Activated naive CD4-positive, alpha-beta T cell treated with Interleukin-2 at 50 U/mL for 16 hours (primary cell): ENCODE measurements at regions not wholly inside any gene's neighbourhood (a gene's known extent, or its start where the extent isn't known, plus 50 kb on each side); places are given as distances from the start of the nearest gene placed in this dataset.
"Not testable (repeated sequence)": the region's sequence is repeated elsewhere in the genome, so short reads cannot be mapped to it uniquely, and the experiment has no call there.

Experiments
- DNase-seq: peaks from one replicate; pipeline ENCODE4 v3.0.0-alpha.2; 2020

DNA sequence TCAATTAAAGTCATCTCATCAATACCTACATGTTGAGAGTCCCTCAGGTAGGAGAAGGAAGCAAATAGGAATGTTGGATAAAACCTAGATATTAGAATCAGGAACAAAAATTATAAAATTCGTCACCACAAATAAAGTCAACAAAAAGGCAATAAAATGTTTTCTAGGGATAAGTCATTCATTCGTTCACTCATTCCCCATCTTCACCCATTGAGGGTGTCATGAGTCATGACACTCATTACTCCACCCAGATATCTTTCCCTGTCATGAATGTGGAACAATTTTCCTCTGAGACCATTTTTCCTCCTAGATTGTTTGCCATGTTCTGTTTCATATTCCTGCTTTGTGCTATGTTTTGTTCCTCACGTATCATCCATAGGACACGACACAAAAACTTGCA is 50.9 kb upstream of the OLIG3 start:
- no peak for DNase-seq

DNA sequence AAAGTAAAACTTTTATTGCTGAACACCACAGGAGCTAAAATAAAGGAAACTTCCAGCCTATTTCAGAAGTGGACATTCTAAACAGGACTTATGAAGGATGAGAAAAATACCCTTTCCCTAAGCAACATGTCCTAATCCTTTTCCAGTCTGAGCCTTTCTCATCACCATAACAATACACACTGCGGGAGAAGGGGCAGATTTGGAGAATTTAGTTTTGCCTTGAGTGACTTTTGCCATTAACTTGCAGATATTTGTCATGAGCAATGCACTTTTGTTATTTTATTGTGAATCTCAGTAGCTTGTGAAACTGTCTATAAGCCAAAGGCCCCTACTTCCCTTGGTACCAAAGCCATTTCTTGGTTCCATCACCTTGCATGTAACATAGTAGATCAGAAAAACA is 53.0 kb upstream of the OLIG3 start:
- no peak for DNase-seq

DNA sequence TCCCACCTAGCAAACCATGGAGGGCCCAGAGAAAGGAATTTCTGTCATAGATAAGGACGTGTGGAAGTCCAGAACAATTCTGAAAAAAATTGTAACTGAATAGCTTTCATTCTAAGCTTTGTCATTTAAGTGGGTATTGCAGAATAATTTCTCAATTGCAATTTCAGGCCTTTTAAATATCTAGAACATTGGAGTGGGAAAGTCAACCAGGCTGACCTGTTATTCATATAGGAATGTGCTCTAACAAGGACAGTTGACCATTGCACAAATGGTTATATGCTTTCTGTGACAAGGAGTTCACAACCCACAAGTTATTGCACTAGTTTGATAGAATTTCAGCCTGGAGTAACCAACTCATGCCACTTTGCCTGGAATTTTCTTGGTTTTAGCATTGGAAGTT is 53.4 kb upstream of the OLIG3 start:
- DNase-seq, result no peak

DNA sequence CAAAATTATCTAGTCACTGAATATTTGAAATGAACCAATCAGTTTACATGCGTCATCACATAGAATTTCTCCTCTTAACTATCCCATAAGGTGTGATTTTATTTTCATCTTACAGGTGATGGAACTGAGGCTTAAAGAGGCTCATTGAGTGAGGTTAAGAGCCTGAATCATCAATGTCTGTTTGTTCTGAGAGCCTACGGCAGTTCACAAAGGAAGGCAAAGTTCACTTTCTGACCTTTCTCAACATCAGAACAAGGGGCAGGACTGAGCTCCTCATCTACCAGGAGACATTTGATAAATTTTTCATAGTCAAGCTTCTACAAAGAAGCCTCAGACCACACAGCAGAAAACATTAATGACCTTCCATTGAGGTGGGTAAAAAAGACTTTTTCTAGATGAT is 54.9 kb upstream of the OLIG3 start:
- DNase-seq, result no peak

DNA sequence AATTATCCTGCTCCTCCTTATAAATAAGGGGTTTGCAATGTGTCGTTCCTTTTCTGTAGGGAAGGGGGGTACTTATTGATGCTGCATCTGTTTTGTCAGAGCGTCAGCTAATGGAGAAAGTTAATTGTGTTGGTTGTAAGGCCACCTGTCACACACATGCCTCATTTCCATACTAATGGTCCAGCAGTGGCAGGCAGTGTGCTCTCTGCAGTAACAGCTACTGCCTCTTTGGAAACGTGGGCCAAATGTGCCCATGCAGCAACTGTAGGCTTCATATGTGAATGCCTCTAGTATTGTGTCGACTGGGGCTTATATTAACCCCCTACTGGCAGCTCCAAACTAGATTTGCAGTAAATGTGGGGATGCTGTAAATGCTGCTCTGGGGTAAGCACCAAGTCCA is 56.3 kb upstream of the OLIG3 start:
- no peak for DNase-seq

DNA sequence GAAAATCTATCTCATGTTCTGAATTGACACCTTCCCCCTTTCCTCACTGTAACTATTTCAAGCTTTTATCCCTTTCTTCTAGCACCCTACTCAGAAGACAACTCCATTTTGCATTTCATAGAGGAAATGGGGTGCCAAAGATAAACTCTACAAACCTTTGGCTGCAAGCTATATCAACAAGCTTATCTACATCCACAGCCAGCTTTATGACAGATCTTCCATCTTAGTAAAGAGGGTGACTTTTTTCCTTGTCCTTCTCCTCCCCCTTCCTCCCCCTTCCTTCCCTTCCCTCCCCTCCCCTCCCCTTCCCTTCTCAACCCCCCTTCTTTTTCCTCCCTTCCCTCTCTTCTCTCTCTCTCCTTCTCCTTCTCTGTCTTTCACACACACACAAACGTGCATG is 58.0 kb upstream of the OLIG3 start:
- DNase-seq, result no peak

DNA sequence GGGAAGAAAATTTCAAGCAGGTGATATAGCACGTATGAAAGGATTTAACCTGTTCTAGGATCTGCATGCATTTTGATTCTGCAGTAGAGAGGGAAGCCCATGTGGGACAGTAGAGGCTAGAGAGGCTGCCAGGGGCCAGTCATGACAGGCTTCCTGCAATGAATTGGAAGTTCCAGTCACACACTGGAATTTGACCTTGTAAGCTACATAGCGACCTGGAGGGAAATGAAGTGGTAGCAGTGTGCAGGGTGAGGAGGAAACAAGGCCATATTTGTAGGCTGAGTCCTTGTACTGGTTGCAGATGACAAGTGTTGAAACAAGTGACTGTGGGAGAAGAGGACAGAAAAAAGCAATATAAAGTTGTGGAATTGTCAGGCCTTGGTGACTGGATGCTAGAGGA is 58.6 kb upstream of the OLIG3 start:
- DNase-seq, result no peak

DNA sequence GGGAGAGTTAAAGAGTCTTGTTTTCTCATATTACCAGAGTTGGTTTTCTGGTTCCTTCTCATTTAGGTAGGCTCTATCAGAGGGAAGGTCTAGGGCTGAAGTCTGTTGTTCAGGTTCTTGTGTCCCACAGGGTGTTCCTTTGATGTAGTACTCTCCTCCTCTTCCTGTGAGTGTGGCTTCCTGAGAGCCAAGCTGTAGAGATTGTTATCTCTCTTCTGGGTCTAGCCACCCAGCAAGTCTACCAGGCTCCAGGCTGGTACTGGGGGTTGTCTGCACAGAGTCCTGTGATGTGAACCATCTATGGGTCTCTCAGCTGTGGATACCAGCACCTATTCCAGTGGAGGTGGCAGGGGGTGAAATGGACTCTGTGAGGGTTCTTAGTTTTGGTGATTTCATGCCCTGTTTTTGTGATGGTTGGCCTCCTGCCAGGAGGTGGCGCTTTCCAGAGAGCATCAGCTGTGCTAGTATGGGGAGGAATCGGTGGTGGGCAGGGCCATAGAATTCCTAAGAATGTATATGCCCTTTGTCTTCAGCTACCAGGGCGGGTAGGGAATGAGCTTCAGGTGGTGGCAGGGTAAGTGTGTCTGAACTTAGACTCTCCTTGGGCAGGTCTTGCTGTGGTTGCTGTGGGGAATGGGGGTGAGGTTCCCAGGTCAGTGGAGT is 65.5 kb upstream of the OLIG3 start:
- peak; percentile 22 for DNase-seq

DNA sequence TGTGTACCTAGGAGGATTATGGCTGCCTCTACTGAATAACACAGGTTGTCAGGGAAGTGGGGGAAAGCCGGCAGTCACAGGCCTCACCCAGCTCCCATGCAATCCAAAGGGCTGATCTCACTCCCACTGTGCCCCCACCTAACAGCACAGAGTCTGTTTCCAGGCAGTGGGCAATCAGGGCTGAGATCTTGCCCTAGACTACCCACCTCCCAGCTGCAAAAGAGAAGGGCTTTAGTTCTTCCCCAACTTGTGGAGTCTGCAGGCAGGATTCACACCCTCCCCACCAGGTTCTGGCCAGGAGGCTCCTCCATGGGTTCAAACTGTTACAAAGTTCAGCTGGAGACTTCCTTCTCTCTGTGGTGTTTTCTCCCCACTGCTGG is 66.0 kb upstream of the OLIG3 start:
- DNase-seq, result no peak

DNA sequence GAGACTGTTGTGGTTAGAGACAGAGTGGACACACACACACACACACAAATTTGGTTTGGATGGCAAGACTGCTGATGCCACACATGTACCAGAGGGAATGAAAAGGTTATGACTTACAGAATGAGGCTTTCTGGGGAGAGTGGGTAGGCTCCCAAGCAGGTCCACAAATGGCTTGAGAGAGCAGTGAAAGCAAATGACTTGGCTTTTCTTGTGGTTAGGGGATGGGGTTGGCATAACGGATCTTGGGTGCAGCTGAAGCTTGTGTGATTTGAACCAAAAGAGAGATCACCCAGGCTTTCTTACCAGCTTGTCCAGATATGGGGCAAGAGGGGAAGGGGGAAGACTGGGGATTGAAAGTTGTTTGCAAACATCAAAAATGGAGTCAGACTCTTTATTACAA is 73.9 kb upstream of the OLIG3 start:
- DNase-seq, result no peak

DNA sequence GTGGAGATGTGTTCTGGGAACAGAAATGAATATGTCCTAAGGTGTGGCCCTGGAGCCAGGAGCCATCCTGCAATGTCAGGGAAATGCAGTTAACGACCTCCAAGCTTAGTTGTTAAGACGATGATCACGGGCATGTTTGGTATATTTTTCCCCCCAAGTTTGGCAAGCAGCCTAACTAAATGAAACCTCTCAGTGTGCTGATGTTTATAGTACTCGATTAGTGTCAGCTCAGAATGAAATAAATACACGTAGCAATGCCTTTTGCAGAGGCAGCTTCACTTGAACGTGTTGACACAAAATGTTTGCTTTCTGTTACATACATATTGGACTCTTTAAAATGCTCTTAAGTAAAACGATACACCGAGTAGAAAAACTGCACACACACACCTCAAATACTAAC is 76.2 kb upstream of the OLIG3 start:
- DNase-seq, result no peak

DNA sequence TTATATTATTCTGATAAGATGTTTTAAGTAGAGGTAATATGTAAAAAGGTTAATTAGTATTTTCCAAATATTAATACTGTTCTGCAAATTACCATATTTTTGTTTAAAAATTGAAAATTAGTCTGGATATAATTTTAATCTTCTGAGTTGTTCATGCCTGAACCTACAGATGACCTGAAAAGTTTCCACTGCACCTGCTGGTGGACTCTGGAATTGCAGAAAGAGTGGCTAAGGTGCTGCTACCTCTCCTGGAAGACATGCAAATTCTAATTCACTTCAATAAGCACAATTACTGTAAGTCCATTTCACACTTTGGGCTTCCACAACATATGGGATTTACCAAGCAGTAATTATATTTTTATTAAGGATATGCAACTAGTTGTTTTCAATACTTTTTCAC is 77.7 kb upstream of the OLIG3 start:
- DNase-seq, result peak; percentile 67

DNA sequence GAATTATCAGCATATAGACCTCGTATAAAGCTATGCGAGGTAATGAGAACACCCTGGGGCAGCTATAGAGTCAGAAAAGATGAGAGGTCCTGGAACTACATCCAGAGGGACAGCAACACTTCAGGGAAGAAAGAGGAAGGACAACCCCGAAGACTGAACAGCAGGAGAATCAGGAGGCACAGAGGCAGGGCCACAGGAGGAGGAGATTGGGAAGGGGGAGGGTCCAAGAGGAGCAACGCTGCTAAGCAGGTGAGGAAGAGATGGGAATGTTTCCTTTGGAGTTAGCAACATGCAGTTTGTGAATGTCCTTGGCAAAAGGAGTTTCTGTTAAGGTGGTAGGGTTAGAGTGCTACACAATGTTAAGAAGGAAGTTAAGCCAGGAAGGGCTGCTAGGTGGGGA is 79.5 kb upstream of the OLIG3 start:
- DNase-seq, result no peak

DNA sequence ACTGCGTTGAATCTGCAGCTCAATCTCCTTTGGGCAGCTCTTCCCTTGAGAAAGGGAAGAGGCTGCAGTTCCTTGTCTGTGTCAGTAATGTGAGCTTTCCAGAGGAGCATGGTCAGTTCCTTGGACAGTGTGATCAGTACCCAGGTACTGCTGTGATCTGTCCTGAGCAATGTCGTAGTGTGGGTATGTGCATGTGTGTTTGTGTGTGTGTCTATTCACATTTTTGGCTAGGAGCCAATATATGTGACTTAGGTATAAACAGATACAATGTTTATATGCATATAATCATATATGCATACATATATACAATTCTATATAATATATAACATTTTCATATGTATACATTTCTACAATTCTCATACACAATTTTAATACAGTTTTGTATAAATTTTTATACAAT is 85.4 kb upstream of the OLIG3 start:
- no peak for DNase-seq

DNA sequence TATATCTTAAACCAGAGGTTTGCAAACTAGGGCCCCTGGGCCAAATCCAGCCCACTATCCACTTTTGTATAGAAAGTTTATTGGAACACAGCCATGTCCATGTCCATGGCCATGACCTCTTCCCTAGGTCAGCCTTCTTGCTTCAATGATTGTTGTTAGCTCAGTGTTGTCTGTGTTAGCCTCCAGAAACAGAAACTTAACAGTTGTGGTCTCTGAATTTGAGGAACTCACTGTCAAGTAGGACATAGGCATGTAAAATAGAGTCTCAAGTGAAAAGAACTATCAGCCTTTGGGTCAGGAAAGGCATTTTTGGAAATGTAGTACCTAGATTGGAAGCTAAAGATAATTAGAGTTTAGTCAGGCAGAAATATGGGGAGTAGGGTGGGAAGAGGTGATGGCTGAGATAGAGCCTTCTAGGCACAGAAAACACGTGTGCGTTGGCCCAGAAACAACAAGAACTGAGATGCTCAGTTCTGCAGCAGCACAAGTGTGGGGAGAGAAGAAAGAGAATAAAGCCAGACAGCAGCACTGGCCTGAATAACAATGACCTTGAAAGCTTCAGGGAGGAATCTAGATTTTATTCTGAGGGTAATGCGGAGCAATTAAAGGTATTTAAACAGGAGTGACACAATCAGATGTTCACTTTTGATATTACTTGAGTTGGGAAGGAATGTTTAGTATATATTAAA is 87.0 kb upstream of the OLIG3 start:
- DNase-seq, result no peak

DNA sequence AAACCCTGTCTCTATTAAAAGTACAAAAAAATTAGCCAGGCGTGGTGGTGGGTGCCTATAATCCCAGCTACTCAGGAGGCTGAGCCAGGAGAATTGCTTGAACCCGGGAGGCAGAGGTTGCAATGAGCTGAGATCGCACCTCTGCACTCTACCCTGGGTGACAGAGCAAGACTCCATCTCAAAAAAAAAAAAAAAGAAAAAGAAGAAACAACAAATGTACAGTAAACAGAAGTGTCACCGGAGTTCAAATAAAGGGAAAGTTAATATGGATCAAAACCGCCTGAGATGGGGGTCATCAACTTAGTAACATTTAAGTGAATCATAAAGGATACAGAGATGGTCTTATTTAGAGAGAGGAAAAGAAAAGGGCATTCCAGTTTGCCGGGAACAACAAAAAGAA is 89.3 kb upstream of the OLIG3 start:
- DNase-seq, result not testable (repeated sequence)

DNA sequence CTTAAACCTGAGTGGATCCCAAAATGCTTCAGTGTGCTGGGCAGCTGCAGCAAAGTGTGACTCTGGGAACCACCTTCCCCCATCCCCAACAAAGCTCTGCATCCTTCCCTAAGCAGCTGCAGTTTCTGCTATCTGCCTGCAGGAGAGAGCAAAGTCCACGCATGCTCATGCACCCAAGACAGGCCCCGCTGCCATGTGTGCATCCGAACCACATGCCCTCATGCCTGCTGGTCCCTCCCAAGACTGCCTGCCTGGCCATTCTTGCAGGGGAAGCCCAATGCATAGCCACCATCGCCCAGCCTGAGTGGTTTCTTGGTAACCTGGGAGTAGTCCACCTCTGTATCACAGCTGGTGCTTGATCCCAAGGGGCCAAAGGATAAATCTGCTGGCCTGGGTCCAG is 94.3 kb upstream of the OLIG3 start:
- no peak for DNase-seq

DNA sequence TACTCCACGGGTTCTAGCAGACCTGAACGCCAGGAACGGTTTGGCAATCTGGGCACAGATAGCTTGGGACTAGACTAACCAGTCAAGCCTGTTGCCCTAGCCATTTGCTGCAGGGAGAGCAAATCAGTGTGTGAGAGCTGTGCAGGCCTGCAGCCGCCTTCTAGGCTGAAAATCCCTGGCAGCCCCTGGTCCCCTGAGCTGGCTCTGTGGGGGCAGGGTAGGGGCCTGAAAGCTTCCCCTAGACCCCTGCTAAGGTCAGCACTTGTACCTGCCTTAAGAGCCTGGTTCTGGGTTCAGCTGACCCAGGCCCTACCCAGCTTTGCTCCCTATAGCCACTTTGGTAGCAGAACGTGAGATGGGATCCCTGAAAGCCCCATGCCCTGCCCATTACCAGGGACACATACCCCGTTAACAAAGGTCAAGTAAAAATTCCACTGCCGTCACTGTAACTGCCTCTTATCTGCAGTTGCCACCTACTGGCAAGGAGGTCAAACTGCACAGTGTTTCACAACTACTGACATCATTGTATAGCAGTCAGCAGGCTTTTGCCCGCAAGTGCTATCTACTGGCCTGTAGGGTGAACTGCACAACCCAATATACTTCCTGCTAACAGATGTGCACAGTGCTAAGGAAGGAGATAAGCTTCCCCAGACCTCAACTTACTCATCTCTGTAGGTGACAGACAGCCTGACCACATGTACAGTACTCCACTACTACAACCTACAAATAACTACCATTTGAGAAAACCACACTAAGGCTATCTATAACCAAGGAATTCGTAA is 95.1 kb upstream of the OLIG3 start:
- peak; percentile 48 for DNase-seq

DNA sequence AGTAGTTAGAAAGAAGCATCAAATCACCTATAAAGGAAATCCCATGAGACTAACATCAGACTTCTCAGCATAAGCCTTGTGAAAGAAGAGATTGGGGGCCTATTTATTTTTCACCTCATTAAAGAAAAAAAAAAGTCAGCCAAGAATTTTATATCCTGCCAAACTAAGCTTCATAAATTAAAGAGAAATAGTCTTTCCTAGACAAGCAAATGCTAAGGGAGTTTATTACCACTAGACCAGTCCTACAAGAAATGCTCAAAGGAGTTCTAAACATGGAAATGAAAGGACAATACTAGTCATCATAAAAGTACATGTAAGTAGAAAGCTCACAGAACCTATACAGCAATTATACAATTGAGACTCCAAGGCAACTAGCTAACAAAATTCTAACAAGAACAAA is 96.5 kb upstream of the OLIG3 start:
- no peak for DNase-seq

DNA sequence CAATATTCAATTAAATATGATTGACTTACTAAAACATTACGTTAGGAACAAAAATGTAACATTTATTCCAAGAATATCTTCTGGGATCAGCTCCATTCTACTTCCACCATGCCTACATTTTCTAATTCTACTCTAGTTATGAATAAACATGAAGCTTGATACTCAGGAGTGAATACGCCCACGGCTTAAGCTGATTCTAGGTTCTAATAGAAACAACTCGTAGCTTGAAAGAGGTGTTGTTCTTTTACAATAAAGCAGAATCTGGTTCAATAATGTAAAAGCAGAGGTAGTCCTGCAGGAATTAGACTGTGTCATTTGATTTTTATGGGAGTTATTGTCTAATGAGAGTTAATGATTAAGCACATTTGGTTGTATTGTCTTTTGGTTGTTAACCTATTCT is 107.3 kb upstream of the OLIG3 start:
- no peak for DNase-seq

DNA sequence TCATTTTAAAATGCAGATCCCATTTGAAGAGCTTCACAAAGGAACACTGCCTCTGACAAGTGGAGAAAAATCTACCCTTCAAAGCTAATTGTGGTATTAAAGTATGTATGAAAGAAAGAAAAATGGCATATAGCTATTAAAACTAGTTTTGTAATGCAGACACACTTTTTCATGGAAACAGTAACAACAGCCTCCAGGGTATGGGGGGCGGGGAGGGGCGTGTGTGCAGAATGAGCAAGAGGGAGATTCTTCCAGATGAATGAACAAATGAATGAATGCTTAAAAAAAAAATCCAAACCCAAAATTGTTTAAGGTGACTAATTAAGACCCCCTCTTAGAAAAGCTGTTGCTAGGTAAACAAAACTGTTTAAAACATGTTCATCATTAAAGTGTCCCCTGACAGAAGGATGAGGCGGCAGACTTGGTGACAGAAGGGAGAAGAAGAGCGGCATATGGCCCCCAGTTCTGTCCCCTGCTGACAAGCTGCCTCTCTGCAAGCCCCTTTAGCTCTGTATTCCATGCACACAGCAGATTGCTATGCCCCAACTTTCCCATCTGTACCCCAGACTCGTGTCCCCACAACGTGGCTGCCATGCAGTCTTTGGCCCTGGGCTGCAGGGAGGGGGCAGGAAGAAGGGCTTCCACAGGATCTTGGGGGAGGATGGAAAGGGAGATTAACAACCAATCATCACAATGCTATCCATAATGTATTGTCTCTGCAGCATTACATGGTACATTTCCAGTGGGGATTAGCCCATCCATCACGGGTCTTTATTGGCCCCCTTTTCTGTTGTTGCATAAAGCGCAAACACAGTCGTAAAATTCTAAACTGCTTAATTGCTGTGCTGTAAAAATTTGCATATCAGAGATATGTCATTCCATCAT is 108.4 kb upstream of the OLIG3 start:
- no peak for DNase-seq

DNA sequence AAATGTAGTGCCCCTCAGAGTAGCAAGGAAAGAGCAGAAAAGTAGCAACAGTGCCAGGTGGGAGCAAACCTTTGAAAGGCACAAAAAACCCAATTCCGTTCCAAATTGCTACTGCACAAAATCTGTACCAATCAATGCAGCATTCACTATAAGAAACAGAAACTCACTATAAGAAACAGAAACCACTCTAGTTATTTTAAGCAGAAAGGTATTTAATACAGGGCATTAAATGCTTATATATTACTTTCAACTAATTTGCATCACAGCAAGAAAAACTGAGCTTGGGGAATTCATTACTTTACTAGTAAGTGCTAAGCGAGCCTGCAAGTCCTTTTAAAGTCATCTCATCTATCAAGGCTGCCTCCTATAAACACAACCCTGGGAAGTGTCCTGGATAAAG is 116.5 kb upstream of the OLIG3 start:
- DNase-seq, result no peak

DNA sequence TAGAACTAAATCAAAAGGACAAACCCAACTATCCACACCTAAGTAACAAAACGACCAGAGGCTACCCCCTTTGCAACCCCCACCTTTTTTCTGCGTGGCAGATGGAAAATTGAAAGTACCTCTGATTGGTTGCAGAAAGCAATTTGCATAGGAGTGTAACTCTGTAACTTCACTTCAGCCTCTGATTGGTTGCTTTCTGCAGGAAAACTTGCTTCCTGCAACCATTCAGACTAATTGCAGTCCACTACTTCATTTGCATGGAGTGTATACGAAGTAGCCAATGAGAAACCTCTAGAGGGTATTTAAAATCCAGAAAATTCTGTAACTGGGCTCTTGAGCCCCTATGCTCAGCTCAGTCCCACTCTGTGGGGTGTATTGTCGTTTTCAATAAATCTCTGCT is 129.1 kb upstream of the OLIG3 start:
- DNase-seq, result no peak
